OCI-LY7 (cell line): ENCODE measurements at regions not wholly inside any gene's neighbourhood (a gene's known extent, or its start where the extent isn't known, plus 50 kb on each side); places are given as distances from the start of the nearest gene placed in this dataset.

ENCODE experiments used
- BruUV-seq: library from RNA; stranded (reverse); fragments of 400-500 nt; replicated peaks from 2 replicates; lab custom pipeline; 2021; lab: Mats Ljungman, UMichigan
- CTCF ChIA-PET: fragments of 300-600 bp; sonication (Branson Sonifier 250); formaldehyde crosslinking; loops from one replicate; lab custom pipeline; 2022; ENCODE audit warnings: antibody characterized with exemption; ENCODE audit not compliant: unreplicated experiment; lab: Charles Lee
- POLR2A ChIA-PET: fragments of 300-600 bp; sonication (Branson Sonifier 250); formaldehyde crosslinking; loops from one replicate; lab custom pipeline; 2022; ENCODE audit warnings: antibody characterized with exemption; lab: Charles Lee
- DNase-seq: peaks from one replicate; pipeline ENCODE4 v3.0.0-alpha.2; 2015; ENCODE audit warnings: low spot score
- H2AFZ ChIP-seq: fragments of 200-600 bp; sonication (generic), shearing (Covaris generic); 2 replicates; pipeline ENCODE4 v1.6.1; 2014; ENCODE audit warnings: mild to moderate bottlenecking, antibody characterized with exemption, low read length, moderate library complexity
- H3K27ac ChIP-seq: fragments of 200-600 bp; sonication (generic); 2 replicates; pipeline ENCODE4 v1.5.1; 2014; ENCODE audit warnings: mixed run types, low read depth, mild to moderate bottlenecking, moderate library complexity, low read length, inconsistent platforms; ENCODE audit not compliant: poor library complexity, severe bottlenecking
- H3K36me3 ChIP-seq: fragments of 200-600 bp; sonication (generic); 2 replicates; pipeline ENCODE4 v1.6.1; 2014; ENCODE audit warnings: mild to moderate bottlenecking, antibody characterized with exemption, low read length, moderate library complexity, mixed read lengths; ENCODE audit not compliant: insufficient read depth
- H3K4me1 ChIP-seq: fragments of 200-600 bp; sonication (generic); 2 replicates; pipeline ENCODE4 v1.5.1; 2014; ENCODE audit warnings: mild to moderate bottlenecking, low read length; ENCODE audit not compliant: insufficient read depth, poor library complexity, severe bottlenecking
- H3K4me2 ChIP-seq: fragments of 200-600 bp; sonication (generic); 2 replicates; pipeline ENCODE4 v1.6.1; 2014; ENCODE audit warnings: mild to moderate bottlenecking, low read length
- H3K4me3 ChIP-seq: fragments of 200-600 bp; sonication (generic); 2 replicates; pipeline ENCODE4 v1.5.1; 2014; ENCODE audit warnings: mild to moderate bottlenecking, low read depth, low read length; ENCODE audit not compliant: poor library complexity, severe bottlenecking
- H3K79me2 ChIP-seq: fragments of 200-600 bp; sonication (generic); 2 replicates; pipeline ENCODE4 v1.6.1; 2016; ENCODE audit warnings: low read depth, mild to moderate bottlenecking, low read length, moderate library complexity, mixed read lengths; ENCODE audit not compliant: insufficient read depth
- H3K9me2 ChIP-seq: fragments of 200-600 bp; sonication (generic); 2 replicates; pipeline ENCODE4 v1.6.1; 2016; ENCODE audit warnings: mild to moderate bottlenecking, low read length, mixed read lengths; ENCODE audit not compliant: insufficient read depth
- H3K9me3 ChIP-seq: fragments of 200-600 bp; sonication (generic); 2 replicates; pipeline ENCODE4 v1.6.1; 2014; ENCODE audit warnings: mild to moderate bottlenecking, mixed run types, low read length, mixed read lengths
- H4K20me1 ChIP-seq: fragments of 200-600 bp; sonication (generic); 2 replicates; pipeline ENCODE4 v1.6.1; 2014; ENCODE audit warnings: mild to moderate bottlenecking, antibody characterized with exemption, low read length, moderate library complexity, mixed read lengths; ENCODE audit not compliant: insufficient read depth
- EZH2phosphoT487 ChIP-seq: fragments of 200-600 bp; sonication (generic); IDR thresholded peaks from 2 replicates; pipeline ENCODE4 v1.6.1; 2018; ENCODE audit warnings: low read depth, borderline replicate concordance, mild to moderate bottlenecking, mixed run types, antibody characterized with exemption, low read length, moderate library complexity, mixed read lengths
- intact Hi-C: fragments of 100-400 bp; cut with micrococcal nuclease; formaldehyde crosslinking; loops from one replicate; pipeline ENCODE4 v1.10.0; 2022; ENCODE audit not compliant: unreplicated experiment
- TF ChIP-seq, protein P1 (sequence below): fragments of 200-600 bp; sonication (generic); conservative IDR thresholded peaks from 2 replicates; pipeline ENCODE4 v1.5.1; 2014; ENCODE audit warnings: mild to moderate bottlenecking, antibody characterized with exemption, low read length, moderate library complexity, mixed read lengths

GRCh38 chr7:156222611-156223010, 410.3 kb upstream of the SHH start:
- no peaks in the 10 kb centered on the region for H3K79me2 ChIP-seq
- no peaks in the 10 kb centered on the region for H4K20me1 ChIP-seq
- H3K4me1 ChIP-seq, result no peaks in the 10 kb centered on the region
- no peaks in the 10 kb centered on the region for H3K36me3 ChIP-seq
- H2AFZ ChIP-seq, result no peak overlapping the region
- no peaks in the 10 kb centered on the region for H3K9me3 ChIP-seq
- H3K27ac ChIP-seq, result no peak overlapping the region
- DNase-seq, result no peak
- no peak for TF ChIP-seq EZH2phosphoT487
- TF ChIP-seq, protein P1, sequence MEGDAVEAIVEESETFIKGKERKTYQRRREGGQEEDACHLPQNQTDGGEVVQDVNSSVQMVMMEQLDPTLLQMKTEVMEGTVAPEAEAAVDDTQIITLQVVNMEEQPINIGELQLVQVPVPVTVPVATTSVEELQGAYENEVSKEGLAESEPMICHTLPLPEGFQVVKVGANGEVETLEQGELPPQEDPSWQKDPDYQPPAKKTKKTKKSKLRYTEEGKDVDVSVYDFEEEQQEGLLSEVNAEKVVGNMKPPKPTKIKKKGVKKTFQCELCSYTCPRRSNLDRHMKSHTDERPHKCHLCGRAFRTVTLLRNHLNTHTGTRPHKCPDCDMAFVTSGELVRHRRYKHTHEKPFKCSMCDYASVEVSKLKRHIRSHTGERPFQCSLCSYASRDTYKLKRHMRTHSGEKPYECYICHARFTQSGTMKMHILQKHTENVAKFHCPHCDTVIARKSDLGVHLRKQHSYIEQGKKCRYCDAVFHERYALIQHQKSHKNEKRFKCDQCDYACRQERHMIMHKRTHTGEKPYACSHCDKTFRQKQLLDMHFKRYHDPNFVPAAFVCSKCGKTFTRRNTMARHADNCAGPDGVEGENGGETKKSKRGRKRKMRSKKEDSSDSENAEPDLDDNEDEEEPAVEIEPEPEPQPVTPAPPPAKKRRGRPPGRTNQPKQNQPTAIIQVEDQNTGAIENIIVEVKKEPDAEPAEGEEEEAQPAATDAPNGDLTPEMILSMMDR, result no peak
- no peaks in the 10 kb centered on the region for H3K9me2 ChIP-seq
- CTCF ChIA-PET, result no interaction called here
- H3K4me2 ChIP-seq, result no peak overlapping the region
- no TSS peak for BruUV-seq
- no peak overlapping the region for H3K4me3 ChIP-seq
- POLR2A ChIA-PET, result no interaction called here
- intact Hi-C loops, result no loop called here

GRCh38 chr7:156222151-156222550, 409.9 kb upstream of the SHH start:
- no peak overlapping the region for H2AFZ ChIP-seq
- intact Hi-C loops, result no loop called here
- CTCF ChIA-PET, result no interaction called here
- H3K9me2 ChIP-seq, result no peaks in the 10 kb centered on the region
- H3K79me2 ChIP-seq, result no peaks in the 10 kb centered on the region
- H3K4me1 ChIP-seq, result no peaks in the 10 kb centered on the region
- DNase-seq, result no peak
- POLR2A ChIA-PET, result no interaction called here
- H3K4me2 ChIP-seq, result no peak overlapping the region
- no peaks in the 10 kb centered on the region for H3K36me3 ChIP-seq
- TF ChIP-seq EZH2phosphoT487, result no peak
- TF ChIP-seq, protein P1, result no peak
- H3K27ac ChIP-seq, result no peak overlapping the region
- no peaks in the 10 kb centered on the region for H3K9me3 ChIP-seq
- H3K4me3 ChIP-seq, result no peak overlapping the region
- no TSS peak for BruUV-seq
- H4K20me1 ChIP-seq, result no peaks in the 10 kb centered on the region

DNA sequence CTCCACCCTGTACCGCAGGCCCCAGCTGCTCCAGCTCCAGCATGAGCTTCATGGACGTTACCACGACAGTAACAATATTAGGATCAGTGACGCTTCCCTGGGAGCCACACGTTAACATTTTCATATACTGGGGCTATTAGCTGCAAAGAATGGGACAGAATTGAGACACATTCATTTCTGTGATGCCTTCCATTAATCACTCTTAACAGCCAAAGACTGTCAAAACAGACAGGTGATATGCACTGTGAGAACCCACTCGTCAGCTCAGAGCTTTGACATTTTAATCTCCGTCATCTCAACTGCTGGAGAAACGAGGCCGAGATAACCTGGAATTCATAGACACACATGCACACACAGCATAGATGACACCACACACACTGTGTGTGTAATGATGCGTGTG, 408.4 kb upstream of the SHH start:
- no peak for DNase-seq
- ChIA-PET CTCF (no interaction called here), POLR2A (no interaction called here)
- no peaks in the 10 kb centered on the region for H4K20me1 ChIP-seq
- no peaks in the 10 kb centered on the region for H3K79me2 ChIP-seq
- H3K9me3 ChIP-seq, result no peaks in the 10 kb centered on the region
- no peaks in the 10 kb centered on the region for H3K9me2 ChIP-seq
- H3K4me1 ChIP-seq, result no peaks in the 10 kb centered on the region
- TF ChIP-seq, protein P1, result no peak
- no peak for TF ChIP-seq EZH2phosphoT487
- H2AFZ ChIP-seq, result no peak overlapping the region
- H3K4me3 ChIP-seq, result no peak overlapping the region
- intact Hi-C loops, result no loop called here
- BruUV-seq, result no TSS peak
- no peak overlapping the region for H3K27ac ChIP-seq
- H3K4me2 ChIP-seq, result no peak overlapping the region
- H3K36me3 ChIP-seq, result no peaks in the 10 kb centered on the region
